T-helper 17 cell (primary cell): ENCODE measurements at regions not wholly inside any gene's neighbourhood (a gene's known extent, or its start where the extent isn't known, plus 50 kb on each side); places are given as distances from the start of the nearest gene placed in this dataset.

Experiments
- ATAC-seq: fragments of 150-1000 bp; cut with Tn5 transposase; 2 replicates; pipeline ENCODE4 v1.10.0; 2021; ENCODE audit warnings: mild to moderate bottlenecking, moderate library complexity
- DNase-seq, 3 donors: peaks; one replicate each; pipeline versions ENCODE4 v3.0.0 to v3.0.0-alpha.2; 2020 to 2021
- H3K9me3 ChIP-seq: one replicate; pipeline ENCODE4 v1.7.0; 2013; ENCODE audit warnings: low read length, mild to moderate bottlenecking; ENCODE audit not compliant: control insufficient read depth, poor library complexity, severe bottlenecking
- H3K27ac Mint-ChIP-seq: one replicate; pipeline ENCODE4 v1.8.0; 2022; ENCODE audit warnings: mild to moderate bottlenecking, moderate library complexity, mixed read lengths
- H3K27me3 Mint-ChIP-seq: one replicate; pipeline ENCODE4 v1.8.0; 2022; ENCODE audit warnings: mixed read lengths
- H3K36me3 Mint-ChIP-seq: one replicate; pipeline ENCODE4 v1.8.0; 2022; ENCODE audit warnings: low read depth, mixed read lengths
- H3K4me1 Mint-ChIP-seq: one replicate; pipeline ENCODE4 v1.8.0; 2022; ENCODE audit warnings: mild to moderate bottlenecking, mixed read lengths
- H3K4me3 Mint-ChIP-seq: one replicate; pipeline ENCODE4 v1.8.0; 2022; ENCODE audit warnings: mild to moderate bottlenecking, moderate library complexity, mixed read lengths

GRCh38 chr22:27577574-27577969, 224.0 kb downstream of the MN1 start:
- Mint-ChIP-seq H3K27ac (no peak overlapping the region), H3K4me3 (no peak overlapping the region), H3K4me1 (no peaks in the 10 kb centered on the region), H3K27me3 (peaks cover 45% of the 10 kb centered on the region), H3K36me3 (no peaks in the 10 kb centered on the region)
- DNase-seq = no peak
- ATAC-seq = no peak
- no peaks in the 10 kb centered on the region for H3K9me3 ChIP-seq

GRCh38 chr22:27578937-27579617, 222.5 kb downstream of the MN1 start:
- Mint-ChIP-seq H3K27me3 (peaks cover 38% of the 10 kb centered on the region), H3K4me3 (no peak overlapping the region), H3K27ac (no peak overlapping the region), H3K36me3 (no peaks in the 10 kb centered on the region), H3K4me1 (no peaks in the 10 kb centered on the region)
- H3K9me3 ChIP-seq = no peaks in the 10 kb centered on the region
- ATAC-seq = no peak
- no peak for DNase-seq

GRCh38 chr22:27580311-27580897, 221.2 kb downstream of the MN1 start:
- no peaks in the 10 kb centered on the region for H3K9me3 ChIP-seq
- peaks cover 31% of the 10 kb centered on the region for H3K27me3 Mint-ChIP-seq
- no peak for ATAC-seq
- H3K4me3 Mint-ChIP-seq = no peak overlapping the region
- H3K4me1 Mint-ChIP-seq = no peaks in the 10 kb centered on the region
- H3K27ac Mint-ChIP-seq = no peak overlapping the region
- DNase-seq = no peak
- H3K36me3 Mint-ChIP-seq = no peaks in the 10 kb centered on the region

DNA sequence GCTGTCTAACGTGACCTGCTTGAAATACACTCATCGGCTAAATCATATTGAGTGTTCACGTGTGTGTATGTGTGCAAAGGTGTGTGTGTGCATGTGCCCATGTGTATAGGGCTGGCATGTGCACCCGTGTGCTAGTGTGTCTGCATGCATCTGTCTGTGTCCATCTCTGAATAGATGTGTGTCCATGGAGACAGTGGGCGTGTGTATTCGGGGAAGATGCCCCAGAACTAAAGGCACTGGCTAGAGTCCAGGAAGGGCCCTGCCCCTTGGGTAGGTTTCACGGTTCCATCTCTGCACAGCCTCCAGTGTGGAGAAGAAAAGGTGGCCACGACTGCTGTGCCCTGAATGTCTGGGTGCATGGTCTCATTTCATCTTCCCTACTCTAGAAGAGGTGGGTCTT, 220.3 kb downstream of the MN1 start:
- Mint-ChIP-seq H3K4me1 (no peaks in the 10 kb centered on the region), H3K4me3 (no peak overlapping the region), H3K27me3 (peaks cover 31% of the 10 kb centered on the region), H3K27ac (no peak overlapping the region), H3K36me3 (no peaks in the 10 kb centered on the region)
- ATAC-seq (no peak), DNase-seq (no peak)
- H3K9me3 ChIP-seq = no peaks in the 10 kb centered on the region

DNA sequence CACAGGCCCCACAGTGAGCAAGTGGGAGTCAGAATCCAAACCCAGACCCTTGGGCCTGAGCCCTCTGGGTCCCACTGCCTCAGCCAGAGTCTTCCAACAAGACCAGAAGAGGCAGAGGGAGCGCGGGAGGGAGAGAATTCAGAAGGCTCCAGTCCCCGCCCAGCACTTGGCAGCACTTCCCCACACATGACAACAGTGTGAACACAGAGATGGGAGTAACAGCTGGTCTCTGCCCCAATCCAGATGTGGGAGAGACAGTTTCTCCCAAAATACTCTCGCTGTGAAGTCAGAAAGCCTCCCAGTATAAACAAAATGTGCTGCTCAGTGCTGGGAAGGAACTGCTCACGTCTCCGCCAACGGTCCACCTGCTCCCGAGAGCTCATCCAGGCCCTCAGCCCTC, 219.9 kb downstream of the MN1 start:
- Mint-ChIP-seq H3K27me3 (peaks cover 31% of the 10 kb centered on the region), H3K4me1 (no peaks in the 10 kb centered on the region), H3K4me3 (no peak overlapping the region), H3K27ac (no peak overlapping the region), H3K36me3 (no peaks in the 10 kb centered on the region)
- DNase-seq (no peak), ATAC-seq (no peak)
- H3K9me3 ChIP-seq = no peaks in the 10 kb centered on the region

- ATAC-seq (no peak), DNase-seq (no peak)
- H3K27ac Mint-ChIP-seq = no peak overlapping the region
- H3K9me3 ChIP-seq = no peaks in the 10 kb centered on the region
- H3K36me3 Mint-ChIP-seq = no peaks in the 10 kb centered on the region
- peaks cover 30% of the 10 kb centered on the region for H3K27me3 Mint-ChIP-seq
- no peaks in the 10 kb centered on the region for H3K4me1 Mint-ChIP-seq
- H3K4me3 Mint-ChIP-seq = no peak overlapping the region
Measured at GRCh38 chr22:27583856-27584255, 217.7 kb downstream of the MN1 start.

GRCh38 chr22:27585141-27585540, 216.4 kb downstream of the MN1 start:
- DNase-seq (no peak), ATAC-seq (no peak)
- H3K9me3 ChIP-seq = no peaks in the 10 kb centered on the region
- Mint-ChIP-seq H3K27me3 (peaks cover 21% of the 10 kb centered on the region), H3K27ac (no peak overlapping the region), H3K4me1 (no peaks in the 10 kb centered on the region), H3K4me3 (no peak overlapping the region), H3K36me3 (no peaks in the 10 kb centered on the region)

- ATAC-seq (no peak), DNase-seq (no peak)
- Mint-ChIP-seq H3K27ac (no peak overlapping the region), H3K4me1 (no peaks in the 10 kb centered on the region), H3K4me3 (no peak overlapping the region), H3K27me3 (no peaks in the 10 kb centered on the region), H3K36me3 (no peaks in the 10 kb centered on the region)
- no peaks in the 10 kb centered on the region for H3K9me3 ChIP-seq
Measured at GRCh38 chr22:27588268-27588667, 213.3 kb downstream of the MN1 start.

DNA sequence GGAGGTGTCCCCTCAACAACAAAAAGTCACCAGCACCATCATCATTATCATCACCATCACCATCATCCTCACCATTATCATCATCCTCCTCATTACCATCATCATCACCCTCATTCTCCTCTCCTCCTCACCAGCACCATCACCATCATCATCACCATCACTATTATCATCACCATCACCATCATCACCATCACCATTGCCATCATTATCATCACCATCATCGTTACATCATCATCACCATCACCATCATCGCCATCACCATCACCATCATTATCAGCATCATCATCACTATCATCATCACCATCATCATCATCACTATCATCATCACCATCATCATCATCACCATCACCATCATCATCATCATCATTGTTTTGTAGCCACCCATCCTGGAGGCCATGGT, 212.6 kb downstream of the MN1 start:
- Mint-ChIP-seq H3K4me1 (no peaks in the 10 kb centered on the region), H3K4me3 (no peak overlapping the region), H3K27ac (no peak overlapping the region), H3K27me3 (no peaks in the 10 kb centered on the region), H3K36me3 (no peaks in the 10 kb centered on the region)
- H3K9me3 ChIP-seq = no peaks in the 10 kb centered on the region
- no peak for DNase-seq
- no peak for ATAC-seq

GRCh38 chr22:27591060-27591459, 210.5 kb downstream of the MN1 start:
- no peak for ATAC-seq
- H3K4me1 Mint-ChIP-seq = no peaks in the 10 kb centered on the region

GRCh38 chr22:27593378-27593777, 208.2 kb downstream of the MN1 start:
- peaks cover 5% of the 10 kb centered on the region for H3K27me3 Mint-ChIP-seq
- H3K36me3 Mint-ChIP-seq = no peaks in the 10 kb centered on the region
- H3K4me1 Mint-ChIP-seq = no peaks in the 10 kb centered on the region
- DNase-seq (no peak), ATAC-seq (no peak)
- no peaks in the 10 kb centered on the region for H3K9me3 ChIP-seq
- H3K27ac Mint-ChIP-seq = no peak overlapping the region
- no peak overlapping the region for H3K4me3 Mint-ChIP-seq

More at GRCh38 chr22:27591060-27591459, 210.5 kb downstream of the MN1 start:
- no peak for DNase-seq
- Mint-ChIP-seq H3K27me3 (peaks cover 5% of the 10 kb centered on the region), H3K4me3 (no peak overlapping the region), H3K36me3 (no peaks in the 10 kb centered on the region), H3K27ac (no peak overlapping the region)
- H3K9me3 ChIP-seq = no peaks in the 10 kb centered on the region

DNA sequence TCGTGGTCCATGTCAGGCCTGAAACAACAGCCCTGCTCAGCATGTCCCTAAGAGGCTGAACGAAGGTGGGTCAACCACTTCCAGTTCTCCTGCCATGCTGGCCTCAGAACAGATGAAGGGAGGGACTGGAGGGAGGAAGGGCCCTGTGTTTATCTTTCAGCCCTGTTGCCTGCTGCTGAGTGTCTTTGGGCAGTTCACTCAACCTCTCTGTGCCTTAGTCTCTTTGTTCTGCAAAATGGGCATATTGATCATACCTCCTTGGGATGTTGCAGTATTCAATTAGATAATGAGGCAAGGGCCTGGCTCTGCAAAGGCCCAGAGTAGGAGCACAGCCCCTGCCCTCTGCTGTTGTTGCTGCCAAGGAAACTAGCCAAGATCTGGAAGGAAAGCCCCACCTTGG, 207.5 kb downstream of the MN1 start:
- no peaks in the 10 kb centered on the region for H3K36me3 Mint-ChIP-seq
- no peak overlapping the region for H3K4me3 Mint-ChIP-seq

DNA sequence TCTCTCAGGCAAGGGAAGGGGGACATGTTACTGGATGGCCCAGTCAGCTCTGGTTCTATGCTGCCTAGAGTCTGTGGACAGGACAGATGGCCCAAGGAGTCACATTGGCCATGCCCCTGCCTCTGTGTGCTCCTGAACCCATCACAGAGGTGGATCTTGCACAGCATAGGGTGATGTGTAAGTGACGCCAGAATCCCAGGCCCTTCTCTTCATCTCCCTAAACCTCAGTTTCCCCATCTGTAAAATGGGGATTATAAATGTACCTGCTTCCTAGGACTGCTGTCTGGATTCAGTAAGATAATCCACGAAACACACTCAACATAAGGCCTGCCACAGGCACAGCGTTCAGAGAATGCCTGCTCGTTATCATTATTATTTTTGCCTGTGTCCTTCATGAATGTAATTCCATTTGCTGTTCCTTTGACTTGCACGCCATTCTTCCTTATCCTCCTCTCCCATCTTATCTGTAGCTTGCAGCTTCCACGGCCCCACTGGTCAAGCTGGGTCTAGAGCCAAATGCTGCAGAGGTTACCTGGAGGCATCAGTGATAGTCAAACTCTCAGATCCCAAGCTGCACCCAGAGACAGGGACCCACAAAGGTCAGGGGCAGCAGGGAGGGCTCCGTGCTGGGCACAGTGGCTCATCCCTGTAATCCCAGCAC, 207.0 kb downstream of the MN1 start:
- ATAC-seq (no peak), DNase-seq (no peak)
- no peaks in the 10 kb centered on the region for H3K36me3 Mint-ChIP-seq
- H3K4me3 Mint-ChIP-seq = no peak overlapping the region
- no peak overlapping the region for H3K27ac Mint-ChIP-seq
- H3K9me3 ChIP-seq = no peaks in the 10 kb centered on the region
- peaks cover 5% of the 10 kb centered on the region for H3K27me3 Mint-ChIP-seq
- no peaks in the 10 kb centered on the region for H3K4me1 Mint-ChIP-seq

More for the DNA sequence above, 207.5 kb downstream of the MN1 start:
- ATAC-seq (no peak), DNase-seq (no peak)
- Mint-ChIP-seq H3K27me3 (peaks cover 5% of the 10 kb centered on the region), H3K4me1 (no peaks in the 10 kb centered on the region), H3K27ac (no peak overlapping the region)
- H3K9me3 ChIP-seq = no peaks in the 10 kb centered on the region
